ENCODE measurements at regions not wholly inside any gene's neighbourhood (a gene's known extent, or its start where the extent isn't known, plus 50 kb on each side); places are given as distances from the start of the nearest gene placed in this dataset.

- TF ChIP-seq ZEB2 (tag by site-specific recombination; IDR thresholded peaks at IDR 0.05) (no peak), TRIM28 (IDR thresholded peaks at IDR 0.05; ENCODE audit: borderline replicate concordance, low read length) (no peak), ZNF704 (tag by site-specific recombination; IDR thresholded peaks at IDR 0.05) (no peak), ZNF692 (tag by site-specific recombination; IDR thresholded peaks at IDR 0.05) (peak; percentile 90), ZNF202 (tag by site-specific recombination; IDR thresholded peaks at IDR 0.05; ENCODE audit: borderline replicate concordance) (no peak), INSM2 (tag by site-specific recombination; IDR thresholded peaks at IDR 0.05) (no peak), ZNF544 (tag by site-specific recombination; IDR thresholded peaks at IDR 0.05) (no peak)
These were observed 176.2 kb upstream of the FAT3 start (continued) for GRCh38 chr11:92048415-92048814.

GRCh38 chr11:92046103-92046502 is 178.5 kb upstream of the FAT3 start:
- Histone ChIP-seq H3K27ac (ENCODE audit: extremely low read depth, low read depth, low read length) (no peak overlapping the region), H3K9me3 (ENCODE audit: control insufficient read depth, insufficient read depth, low read depth, low read length) (no peaks in the 10 kb centered on the region), H3K4me1 (ENCODE audit: control insufficient read depth, insufficient read depth, low read length) (no peaks in the 10 kb centered on the region), H3K36me3 (ENCODE audit: control insufficient read depth in 2 of 2, insufficient read depth in 1 of 2, low read length in 2 of 2) (no peaks in the 10 kb centered on the region), H3K4me3 (ENCODE audit: low read depth, low read length) (no peak overlapping the region)
- POLR2A ChIA-PET, result no interaction called here
- TF ChIP-seq ZNF18 (tag by site-specific recombination; IDR thresholded peaks at IDR 0.05) (no peak), ZNF544 (tag by site-specific recombination; IDR thresholded peaks at IDR 0.05) (no peak), ZBTB21 (tag by site-specific recombination; IDR thresholded peaks at IDR 0.05) (no peak), WT1 (tag by site-specific recombination; IDR thresholded peaks at IDR 0.05) (no peak), ZNF211 (tag by site-specific recombination; IDR thresholded peaks at IDR 0.05; ENCODE audit: low read depth) (no peak), ZBTB17 (tag by site-specific recombination; IDR thresholded peaks at IDR 0.05) (no peak), ZNF514 (tag by site-specific recombination; IDR thresholded peaks at IDR 0.05) (no peak), ZNF639 (tag by site-specific recombination; IDR thresholded peaks at IDR 0.05) (no peak), ZNF76 (tag by site-specific recombination; IDR thresholded peaks at IDR 0.05; ENCODE audit: borderline replicate concordance, low read depth) (no peak), ZNF362 (tag by site-specific recombination; IDR thresholded peaks at IDR 0.05) (no peak), ZNF473 (tag by site-specific recombination; IDR thresholded peaks at IDR 0.05) (no peak), ZNF585B (tag by site-specific recombination; IDR thresholded peaks at IDR 0.05) (no peak)
- CTCF ChIA-PET, result interaction anchor here (0.5 to 0.6 kb wide), 2 partner anchors 15 to 40 kb away, joined by 3 read pairs; no protein-coding TSS in a partner anchor
